Natural killer cell (primary cell): ENCODE measurements at regions not wholly inside any gene's neighbourhood (a gene's known extent, or its start where the extent isn't known, plus 50 kb on each side); places are given as distances from the start of the nearest gene placed in this dataset.

Source experiments
- ATAC-seq, 3 donors: fragments of 150-1000 bp in 2 of 3; fragments of 200-7000 bp in 1 of 3; cut with Tn5 transposase; 1 replicate in 1 of 3; 2 replicates in 2 of 3; pipeline ENCODE4 v1.10.0; 2021; ENCODE audit warnings: mild to moderate bottlenecking in 2 of 3, moderate library complexity in 2 of 3
- DNase-seq, 2 donors: peaks; one replicate each; pipeline versions ENCODE4 v3.0.0 to v3.0.0-alpha.2; 2013 to 2021; ENCODE audit warnings: mixed read lengths in 1 of 2
- H3K27ac ChIP-seq: one replicate; pipeline ENCODE4 v1.5.1; 2013; ENCODE audit warnings: mild to moderate bottlenecking, low read length
- H3K27me3 ChIP-seq: one replicate; pipeline ENCODE4 v1.6.1; 2013; ENCODE audit warnings: low read length; ENCODE audit not compliant: control insufficient read depth, insufficient read depth
- H3K36me3 ChIP-seq: one replicate; pipeline ENCODE4 v1.6.1; 2013; ENCODE audit warnings: low read length; ENCODE audit not compliant: control insufficient read depth, insufficient read depth
- H3K4me1 ChIP-seq: one replicate; pipeline ENCODE4 v1.6.1; 2013; ENCODE audit warnings: low read length; ENCODE audit not compliant: control insufficient read depth, insufficient read depth
- H3K4me3 ChIP-seq: one replicate; pipeline ENCODE4 v1.5.1; 2013; ENCODE audit warnings: low read length
- H3K9me3 ChIP-seq: one replicate; pipeline ENCODE4 v1.6.1; 2013; ENCODE audit warnings: low read length; ENCODE audit not compliant: control insufficient read depth, insufficient read depth
- H3K27ac Mint-ChIP-seq, 2 donors: one replicate each; pipeline ENCODE4 v1.8.0; 2022; ENCODE audit warnings: mild to moderate bottlenecking in 2 of 2, mixed read lengths in 2 of 2, moderate library complexity in 1 of 2
- H3K27me3 Mint-ChIP-seq, 2 donors: one replicate each; pipeline ENCODE4 v1.8.0; 2022; ENCODE audit warnings: low read depth in 2 of 2, mixed read lengths in 2 of 2
- H3K36me3 Mint-ChIP-seq: one replicate; pipeline ENCODE4 v1.8.0; 2022; ENCODE audit warnings: mixed read lengths
- H3K4me1 Mint-ChIP-seq, 2 donors: one replicate each; pipeline ENCODE4 v1.8.0; 2022; ENCODE audit warnings: mixed read lengths in 2 of 2
- H3K4me3 Mint-ChIP-seq: one replicate; pipeline ENCODE4 v1.8.0; 2022; ENCODE audit warnings: mild to moderate bottlenecking, moderate library complexity, mixed read lengths
- H3K9me3 Mint-ChIP-seq, 2 donors: one replicate each; pipeline ENCODE4 v1.8.0; 2022; ENCODE audit warnings: mixed read lengths in 2 of 2
- CTCF ChIP-seq: fragments of 200-600 bp; IDR thresholded peaks from one replicate; pipeline ENCODE4 v1.8.0; 2022; ENCODE audit warnings: antibody characterized with exemption
- WGBS: methylation state at CpG from one replicate; pipeline ENCODE4 v1.1.7; 2013; ENCODE audit warnings: missing lambda C conversion rate; ENCODE audit not compliant: insufficient coverage; 5-methylcytosine and 5-hydroxymethylcytosine counted together
- intact Hi-C: fragments of 100-400 bp; cut with micrococcal nuclease; formaldehyde crosslinking; loops from one replicate; pipeline ENCODE4 v1.14.2; 2022

- no peaks in the 10 kb centered on the region for H3K9me3 ChIP-seq
- no peak for DNase-seq
- H3K4me1 Mint-ChIP-seq: peaks cover 39 to 45% of the 10 kb centered on the region in 2 donors
- H3K36me3 ChIP-seq: peaks cover 5% of the 10 kb centered on the region
- no peak for ATAC-seq
- no peaks in the 10 kb centered on the region for H3K9me3 Mint-ChIP-seq
- intact Hi-C loops: no loop called here
- H3K4me3 ChIP-seq: no peak overlapping the region
- WGBS: 78% methylated on average over 5 of the region's 5 CpGs
- H3K27ac Mint-ChIP-seq: no peak overlapping the region
- no peaks in the 10 kb centered on the region for H3K36me3 Mint-ChIP-seq
- H3K4me1 ChIP-seq: peaks cover 25% of the 10 kb centered on the region
- H3K27me3 Mint-ChIP-seq: no peaks in the 10 kb centered on the region
- no peak overlapping the region for H3K4me3 Mint-ChIP-seq
- TF ChIP-seq CTCF: no peak
- H3K27me3 ChIP-seq: no peaks in the 10 kb centered on the region
- H3K27ac ChIP-seq: no peak overlapping the region
Observed at GRCh38 chr7:130904792-130905191, 170.8 kb upstream of the KLF14 start.

GRCh38 chr7:130906575-130906974 lies 172.6 kb upstream of the KLF14 start:
- no peaks in the 10 kb centered on the region for H3K9me3 ChIP-seq
- H3K36me3 ChIP-seq: peaks cover 4% of the 10 kb centered on the region
- H3K4me1 Mint-ChIP-seq: peaks cover 51 to 57% of the 10 kb centered on the region in 2 donors
- intact Hi-C loops: no loop called here
- H3K36me3 Mint-ChIP-seq: no peaks in the 10 kb centered on the region
- H3K27me3 ChIP-seq: no peaks in the 10 kb centered on the region
- H3K9me3 Mint-ChIP-seq: no peaks in the 10 kb centered on the region
- WGBS: 100% methylated on average over 1 of the region's 1 CpG
- peak overlapping the region in 1 of 2 donors; percentile 36 for H3K27ac Mint-ChIP-seq
- no peaks in the 10 kb centered on the region for H3K27me3 Mint-ChIP-seq
- no peak overlapping the region for H3K4me3 ChIP-seq
- peaks cover 28% of the 10 kb centered on the region for H3K4me1 ChIP-seq
- DNase-seq (no peak), ATAC-seq (no peak)
- no peak overlapping the region for H3K27ac ChIP-seq
- no peak for TF ChIP-seq CTCF
- H3K4me3 Mint-ChIP-seq: no peak overlapping the region

- peaks cover 33% of the 10 kb centered on the region for H3K4me1 ChIP-seq
- no peaks in the 10 kb centered on the region for H3K27me3 Mint-ChIP-seq
- H3K27ac ChIP-seq: no peak overlapping the region
- H3K27me3 ChIP-seq: no peaks in the 10 kb centered on the region
- no peak overlapping the region for H3K4me3 ChIP-seq
- no peaks in the 10 kb centered on the region for H3K9me3 Mint-ChIP-seq
- H3K36me3 Mint-ChIP-seq: no peaks in the 10 kb centered on the region
- 97% methylated on average over 2 of the region's 4 CpGs for WGBS
- H3K4me1 Mint-ChIP-seq: peaks cover 58 to 62% of the 10 kb centered on the region in 2 donors
- no peak overlapping the region for H3K4me3 Mint-ChIP-seq
- DNase-seq (no peak), ATAC-seq (no peak)
- peak overlapping the region in 1 of 2 donors; percentile 4 for H3K27ac Mint-ChIP-seq
- H3K9me3 ChIP-seq: no peaks in the 10 kb centered on the region
- peaks cover 4% of the 10 kb centered on the region for H3K36me3 ChIP-seq
- no peak for TF ChIP-seq CTCF
- intact Hi-C loops: no loop called here
Observed at GRCh38 chr7:130907439-130907838, 173.4 kb upstream of the KLF14 start.

GRCh38 chr7:130908345-130909160 lies 174.5 kb upstream of the KLF14 start:
- H3K27ac Mint-ChIP-seq: peak overlapping the region in 1 of 2 donors; percentile 26
- no peak overlapping the region for H3K4me3 ChIP-seq
- H3K27me3 ChIP-seq: no peaks in the 10 kb centered on the region
- H3K27ac ChIP-seq: no peak overlapping the region
- no peak for TF ChIP-seq CTCF
- H3K4me1 ChIP-seq: peaks cover 31% of the 10 kb centered on the region
- no peak for DNase-seq
- no peaks in the 10 kb centered on the region for H3K9me3 ChIP-seq
- intact Hi-C loops: no loop called here
- 95% methylated on average over 10 of the region's 11 CpGs for WGBS
- peaks cover 59 to 61% of the 10 kb centered on the region in 2 donors for H3K4me1 Mint-ChIP-seq
- no peaks in the 10 kb centered on the region for H3K9me3 Mint-ChIP-seq
- no peaks in the 10 kb centered on the region for H3K27me3 Mint-ChIP-seq
- no peak for ATAC-seq
- H3K4me3 Mint-ChIP-seq: no peak overlapping the region
- no peaks in the 10 kb centered on the region for H3K36me3 Mint-ChIP-seq
- H3K36me3 ChIP-seq: no peaks in the 10 kb centered on the region
